Stimulated activated CD4-positive, alpha-beta T cell treated with anti-CD3 and anti-CD28 coated beads, TNF-alpha, amount 100 ng/mL, for 24 hours (primary cell): ENCODE measurements at regions not wholly inside any gene's neighbourhood (a gene's known extent, or its start where the extent isn't known, plus 50 kb on each side); places are given as distances from the start of the nearest gene placed in this dataset.

ENCODE experiments used
- DNase-seq, 3 experiments: peaks; one replicate each; pipeline ENCODE4 v3.0.0-alpha.2; 2020; ENCODE audit warnings: low read depth in 3 of 3

DNA sequence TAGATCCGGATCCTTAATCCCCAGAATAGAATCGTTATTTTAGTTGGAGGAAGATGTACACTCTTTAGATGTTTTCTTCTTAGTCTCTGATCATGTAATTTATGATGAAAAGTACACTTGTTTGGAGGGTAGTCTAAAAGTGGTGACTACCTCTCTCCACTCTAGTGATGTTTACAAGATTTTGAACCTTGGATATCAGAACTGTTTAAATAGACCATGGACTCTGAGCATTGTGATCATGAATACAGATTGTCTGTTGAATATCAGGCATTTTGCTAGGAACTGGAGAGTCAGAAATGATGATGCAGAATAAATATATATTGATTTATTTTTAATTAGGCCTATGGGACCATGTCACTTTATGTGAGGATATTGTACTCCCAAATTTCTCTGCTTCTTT, 706.3 kb upstream of the WWC1 start:
- DNase-seq, result no peak

DNA sequence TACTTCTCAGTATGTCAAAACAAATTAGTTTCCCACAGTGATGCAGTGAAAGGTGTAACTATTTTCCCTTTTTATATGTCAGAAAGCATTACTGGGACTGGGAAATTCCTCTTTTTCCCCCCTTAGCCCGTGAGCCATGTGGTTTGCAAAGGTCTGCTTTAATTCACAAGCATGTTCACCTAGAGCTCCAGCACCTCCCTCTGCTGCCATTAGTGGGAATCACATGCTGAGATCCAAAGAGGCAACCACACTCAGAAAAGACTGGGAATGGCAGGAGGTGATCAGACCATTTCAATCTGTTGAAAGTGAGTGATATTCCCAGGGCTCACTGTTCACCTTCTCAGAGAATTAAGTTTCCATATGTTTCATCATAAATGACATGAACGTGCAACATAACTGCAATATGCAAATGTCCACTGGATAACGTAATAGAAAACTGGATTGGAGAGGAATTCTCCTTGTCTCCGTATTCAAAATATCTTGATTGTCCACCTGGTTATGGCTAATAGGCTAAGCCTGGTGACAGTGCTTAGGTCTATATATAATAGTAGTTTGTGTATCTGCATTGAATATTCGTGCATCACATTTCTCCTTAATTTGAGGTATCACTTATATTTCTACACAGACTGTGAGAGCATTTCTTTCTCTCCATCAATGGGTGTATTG, 703.5 kb upstream of the WWC1 start:
- DNase-seq, result no peak

DNA sequence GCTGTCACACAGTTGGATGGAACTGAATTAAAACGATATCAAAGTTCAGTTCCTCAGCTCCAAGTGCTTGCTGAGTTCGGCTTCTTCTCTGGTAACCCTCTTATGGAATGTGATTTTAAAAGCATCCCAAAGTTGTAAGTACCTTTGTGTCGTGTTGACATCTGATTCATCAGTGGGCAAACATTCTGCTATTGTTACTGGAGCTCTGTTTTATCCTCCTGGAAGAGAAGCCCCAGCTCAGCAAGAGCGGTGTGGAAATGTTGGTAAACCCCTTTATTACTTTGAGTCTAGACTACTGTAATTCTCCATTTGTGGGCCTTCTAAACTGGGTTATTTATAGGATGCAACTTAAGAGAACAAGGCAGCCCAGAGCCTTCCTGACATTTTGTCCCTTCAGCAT, 699.3 kb upstream of the WWC1 start:
- no peak for DNase-seq

DNA sequence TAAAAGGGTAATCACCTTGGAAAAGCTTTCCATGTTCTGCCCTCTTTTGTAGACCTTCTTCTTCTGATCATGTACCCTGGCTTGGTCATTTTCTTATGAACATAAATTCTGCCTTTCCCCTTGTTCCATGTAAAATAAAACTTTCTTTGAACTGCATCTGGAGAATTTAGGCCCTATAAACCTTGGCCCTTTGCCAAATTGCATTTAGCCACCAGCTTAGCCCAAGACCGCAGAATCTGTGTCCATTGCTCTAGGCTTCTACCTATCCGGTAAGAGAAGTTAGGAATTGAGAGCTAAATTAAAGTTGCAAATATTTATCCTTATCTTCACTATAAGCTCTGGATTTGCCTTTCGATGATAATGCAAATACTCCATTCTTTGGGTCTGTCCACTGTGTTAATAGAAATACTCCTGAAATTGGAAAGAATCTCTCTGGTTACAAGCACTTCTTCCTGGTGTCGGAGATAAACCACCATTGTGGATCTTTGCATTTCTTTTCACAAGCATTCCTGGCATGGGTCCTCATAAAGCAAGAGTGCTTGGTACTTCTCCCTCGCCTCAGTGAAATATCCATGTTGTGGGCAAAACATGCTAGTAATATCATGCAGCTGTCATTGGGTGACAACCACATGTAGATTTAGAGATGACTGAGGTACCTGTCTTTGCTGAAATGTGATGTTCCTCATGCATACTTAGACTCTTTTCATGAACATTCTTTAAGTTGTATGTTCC, 698.0 kb upstream of the WWC1 start:
- DNase-seq, result no peak

DNA sequence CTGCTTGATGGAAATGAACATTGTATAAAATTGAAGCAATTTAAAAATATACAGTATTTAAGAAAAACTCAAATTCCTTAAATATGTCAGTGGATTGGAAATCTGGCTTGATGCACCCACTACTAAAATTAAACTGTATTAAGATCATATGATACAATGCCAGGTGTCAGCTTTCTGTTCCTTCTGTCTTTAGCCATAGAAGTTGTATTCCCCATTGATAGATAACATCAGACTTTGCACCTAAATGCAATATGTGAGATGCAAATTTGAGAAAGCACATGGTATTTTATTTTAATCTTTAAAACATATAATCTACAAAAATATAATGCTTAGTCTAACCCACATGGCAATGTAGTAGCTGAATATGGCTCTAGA, 697.4 kb upstream of the WWC1 start:
- no peak for DNase-seq

DNA sequence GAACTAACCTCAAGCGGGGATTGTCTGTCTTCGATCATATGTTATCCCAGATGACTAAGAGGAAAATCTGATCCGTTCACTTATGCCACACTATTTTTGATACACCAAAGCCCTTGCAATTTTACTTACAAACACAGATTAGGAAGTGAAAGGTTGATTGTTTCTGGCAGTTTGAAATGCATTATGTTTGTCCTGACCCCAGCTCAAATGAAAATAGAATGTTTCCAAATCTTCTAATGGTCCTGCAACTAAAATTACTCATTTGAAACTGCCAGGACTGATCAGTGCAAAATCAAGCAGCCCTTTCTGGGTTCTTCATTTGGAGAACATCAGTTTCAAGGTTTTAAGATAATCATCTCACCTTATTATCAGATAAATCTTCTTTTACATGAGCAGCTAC, 696.7 kb upstream of the WWC1 start:
- no peak for DNase-seq

DNA sequence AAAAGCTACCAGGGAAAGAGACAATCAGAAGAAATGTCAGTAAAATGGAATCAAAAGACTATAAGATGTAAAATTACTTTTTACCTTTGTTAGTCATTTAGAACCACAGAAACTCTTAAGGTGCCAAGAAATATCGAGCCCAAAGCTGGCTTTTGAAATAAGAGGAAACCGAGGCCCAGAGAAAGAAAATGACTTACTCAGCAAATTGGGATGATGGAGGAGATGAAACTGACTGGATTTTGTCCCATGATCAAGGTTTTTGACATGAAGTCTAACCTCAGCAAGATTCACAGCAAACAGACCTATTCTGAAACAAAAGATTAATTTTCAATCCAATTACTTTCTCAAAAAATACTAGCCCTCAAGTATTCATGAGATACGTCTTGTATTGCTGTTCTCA, 696.2 kb upstream of the WWC1 start:
- no peak for DNase-seq

DNA sequence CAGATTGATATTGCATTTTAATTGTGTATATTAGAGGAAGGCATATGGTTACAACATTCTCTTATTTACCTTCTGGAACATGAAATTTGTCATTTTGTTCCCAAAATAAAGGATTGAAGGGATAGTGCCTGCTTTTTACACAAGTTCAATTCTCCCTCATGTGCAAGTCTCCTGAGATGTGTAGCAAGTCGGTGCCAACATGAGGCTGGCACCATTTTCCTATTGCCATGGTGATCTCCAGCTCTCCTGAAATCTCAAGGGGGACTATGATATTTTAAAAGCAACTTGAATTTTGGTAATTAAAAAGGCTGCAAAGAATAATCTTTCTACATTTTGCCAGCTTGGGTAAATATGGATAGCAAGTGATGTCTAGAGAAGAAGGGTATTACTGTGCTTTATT, 693.3 kb upstream of the WWC1 start:
- DNase-seq, result no peak

DNA sequence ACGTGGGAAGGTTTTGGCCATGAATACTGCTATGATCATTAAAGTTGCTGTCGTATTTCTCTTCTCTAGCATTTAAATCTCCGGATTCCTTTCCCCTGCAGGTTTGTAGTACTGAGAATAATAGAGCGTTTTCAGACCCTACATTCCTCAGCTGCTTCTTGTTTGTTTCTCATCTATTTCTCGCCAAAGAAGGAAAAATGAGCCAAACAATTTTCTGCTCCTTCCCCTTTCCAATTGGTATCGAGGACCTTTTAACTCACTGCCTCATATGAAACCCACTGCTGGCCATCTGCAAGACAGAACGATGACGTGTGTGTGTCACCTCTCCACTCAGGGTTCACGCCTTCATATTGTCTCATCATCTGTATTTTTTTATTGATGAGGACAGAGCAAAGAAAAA, 689.4 kb upstream of the WWC1 start:
- DNase-seq, result no peak

DNA sequence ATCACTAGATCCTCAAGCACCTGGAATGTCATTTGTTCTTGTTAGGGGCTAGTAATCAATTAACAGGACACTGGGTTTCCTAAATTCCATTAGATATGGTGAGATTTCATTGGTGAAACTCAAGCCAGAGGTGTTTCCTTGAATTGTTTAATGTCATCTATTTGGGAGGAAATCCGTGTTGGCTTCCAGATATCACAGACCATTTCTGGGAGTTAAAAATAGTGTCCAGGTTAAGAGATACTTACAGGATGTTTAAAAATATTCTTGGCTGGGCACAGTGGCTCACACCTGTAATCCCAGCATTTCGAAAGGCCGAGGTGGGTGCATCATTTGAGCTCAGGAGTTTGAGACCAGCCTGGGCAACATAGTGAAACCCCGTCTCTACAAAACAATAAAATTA, 688.3 kb upstream of the WWC1 start:
- no peak for DNase-seq

DNA sequence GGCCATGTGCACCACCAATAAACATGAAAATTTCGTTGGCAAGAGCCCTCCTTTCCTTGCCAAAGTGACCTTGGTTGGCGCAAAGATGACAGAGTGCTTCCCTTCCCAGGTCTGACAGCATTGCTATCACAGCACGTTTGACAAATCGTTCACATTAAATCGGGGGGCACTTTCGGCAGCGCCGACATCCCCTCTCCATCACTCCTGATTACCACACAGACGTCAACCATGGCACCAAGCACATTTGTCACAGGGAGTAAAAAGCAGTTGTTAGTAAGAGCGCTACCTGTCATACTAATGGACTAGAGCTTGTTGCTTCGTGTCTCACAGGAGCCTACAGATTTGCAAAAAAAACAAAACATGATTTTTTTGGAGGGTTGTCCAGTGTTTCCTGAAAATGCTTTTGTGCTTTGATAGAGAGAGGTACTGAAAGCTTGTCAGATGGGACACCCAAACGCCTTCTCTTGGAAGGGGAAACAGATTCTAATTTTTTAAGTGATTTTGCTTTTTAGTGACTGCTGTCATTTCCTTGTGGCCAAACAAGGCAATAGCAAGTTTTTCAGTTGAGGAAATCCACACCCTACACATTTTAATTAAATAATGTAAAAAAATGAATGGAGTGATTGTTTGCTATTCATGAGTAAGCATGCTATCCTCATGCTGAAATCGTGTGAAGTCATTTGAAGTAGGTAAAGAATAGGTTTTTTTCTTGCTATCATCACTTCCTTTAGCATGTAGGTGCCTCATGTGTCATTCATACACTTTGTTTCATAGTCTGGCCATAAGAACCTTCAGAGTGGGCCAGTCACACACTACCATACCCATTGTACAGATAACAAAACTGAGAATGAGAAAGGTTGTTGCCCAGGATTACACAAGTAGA, 682.8 kb upstream of the WWC1 start:
- no peak for DNase-seq

DNA sequence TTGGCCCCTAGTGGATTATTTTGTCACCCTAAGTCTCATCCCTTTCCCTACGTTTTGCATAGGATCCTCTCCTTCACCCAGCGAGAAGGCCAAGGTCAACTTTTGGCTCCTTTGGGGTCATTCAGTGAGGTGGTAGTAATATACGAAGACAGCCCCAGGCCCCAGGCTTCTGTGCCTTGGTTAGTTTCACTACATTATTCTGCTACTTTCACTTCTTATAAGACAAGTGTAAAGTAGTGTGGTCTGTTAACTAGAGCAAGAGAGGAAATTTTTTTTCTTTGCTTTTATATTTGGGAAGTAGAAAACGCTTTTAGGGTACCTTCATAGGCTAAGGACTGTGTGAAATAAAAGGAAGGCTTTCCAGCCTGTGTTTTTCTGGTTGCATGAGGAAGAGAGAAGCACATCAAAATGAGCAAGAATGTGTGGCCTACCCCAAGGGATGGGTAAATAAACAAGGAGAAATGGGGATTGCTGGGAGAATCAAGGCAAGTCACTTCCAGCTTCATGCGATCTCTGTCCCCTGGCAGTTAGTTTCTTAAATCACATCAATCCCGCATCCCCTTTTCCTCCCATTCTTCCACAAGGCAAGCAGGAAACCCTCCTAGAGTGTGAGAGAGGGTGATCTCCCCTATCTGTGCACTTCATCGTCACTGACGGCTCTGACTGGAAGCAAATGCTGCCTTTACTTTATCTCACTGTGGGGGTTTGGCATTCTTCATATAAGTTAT, 677.0 kb upstream of the WWC1 start:
- no peak for DNase-seq

DNA sequence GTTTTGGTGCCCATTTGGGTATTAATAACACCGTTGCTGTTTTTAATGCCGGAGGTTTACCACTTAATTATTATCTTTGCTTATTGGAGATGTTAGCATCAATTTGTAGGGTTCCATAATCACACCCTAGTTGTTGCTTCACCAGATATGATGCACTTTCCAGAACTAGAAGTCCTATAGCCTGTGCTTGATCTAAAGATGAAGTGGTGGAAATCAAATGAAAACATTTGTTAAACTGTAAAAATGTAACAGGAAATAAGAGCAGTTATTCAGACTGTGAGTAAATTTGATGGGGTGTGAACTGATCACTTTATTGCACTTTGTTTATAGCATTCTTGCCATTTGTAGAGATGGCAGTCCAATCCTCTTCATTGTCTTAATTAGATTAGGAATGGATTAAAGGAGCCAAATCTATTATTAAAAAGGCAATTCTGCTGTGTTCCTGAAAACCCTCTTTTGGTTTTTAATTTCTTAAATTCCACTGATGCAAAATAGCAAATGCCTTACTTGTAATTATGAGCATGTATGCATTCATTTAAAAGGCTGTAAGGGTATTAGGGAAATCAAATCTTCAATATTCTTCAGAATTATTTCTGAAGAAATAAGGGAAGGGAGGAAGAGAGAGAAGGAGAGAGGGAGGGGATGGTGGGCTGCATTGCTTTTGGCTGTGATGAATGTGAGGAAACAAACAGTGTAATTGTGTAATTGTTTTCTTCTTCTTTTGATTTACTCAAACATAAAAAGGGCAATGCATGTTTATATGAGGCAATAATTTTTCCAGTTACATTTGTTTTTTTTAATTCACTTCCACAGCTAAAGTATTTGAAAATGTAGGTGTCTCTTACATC, 675.2 kb upstream of the WWC1 start:
- DNase-seq, result no peak

DNA sequence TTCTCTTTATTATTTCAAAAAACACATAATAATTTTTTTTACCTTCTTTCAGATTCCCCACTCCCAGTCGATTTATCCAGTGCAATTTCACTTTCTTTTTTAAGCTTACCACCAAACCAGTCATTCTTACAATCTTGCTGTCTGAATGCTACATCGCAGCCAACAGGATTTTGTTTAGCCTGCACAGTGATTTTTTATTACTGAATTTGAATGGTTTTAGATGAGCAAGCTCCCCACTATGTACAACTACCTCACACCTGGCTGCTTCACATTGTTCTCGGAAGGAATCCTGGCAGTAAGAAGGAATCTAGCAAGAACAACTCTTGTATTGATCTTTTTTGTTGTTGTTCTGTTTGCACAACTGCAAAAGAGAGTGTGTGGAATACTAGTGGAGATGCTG, 668.1 kb upstream of the WWC1 start:
- DNase-seq, result no peak

DNA sequence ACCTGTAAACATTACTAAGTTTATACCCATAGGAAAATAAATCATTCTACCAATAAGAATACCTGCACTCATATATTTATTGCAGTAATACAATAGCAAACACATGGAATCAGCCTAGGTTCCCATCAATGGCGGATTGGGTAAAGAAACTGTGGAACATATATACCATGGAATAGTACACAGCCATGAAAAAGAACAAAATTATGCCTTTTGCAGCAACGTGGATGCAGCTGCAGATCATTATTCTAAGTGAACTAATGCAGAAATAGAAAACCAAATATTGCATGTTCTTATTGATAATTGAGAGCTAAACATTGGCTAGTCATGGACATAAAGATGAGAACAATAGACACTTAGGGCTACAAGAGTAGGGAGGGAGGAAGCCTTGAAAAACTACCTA, 667.4 kb upstream of the WWC1 start:
- DNase-seq, result no peak

DNA sequence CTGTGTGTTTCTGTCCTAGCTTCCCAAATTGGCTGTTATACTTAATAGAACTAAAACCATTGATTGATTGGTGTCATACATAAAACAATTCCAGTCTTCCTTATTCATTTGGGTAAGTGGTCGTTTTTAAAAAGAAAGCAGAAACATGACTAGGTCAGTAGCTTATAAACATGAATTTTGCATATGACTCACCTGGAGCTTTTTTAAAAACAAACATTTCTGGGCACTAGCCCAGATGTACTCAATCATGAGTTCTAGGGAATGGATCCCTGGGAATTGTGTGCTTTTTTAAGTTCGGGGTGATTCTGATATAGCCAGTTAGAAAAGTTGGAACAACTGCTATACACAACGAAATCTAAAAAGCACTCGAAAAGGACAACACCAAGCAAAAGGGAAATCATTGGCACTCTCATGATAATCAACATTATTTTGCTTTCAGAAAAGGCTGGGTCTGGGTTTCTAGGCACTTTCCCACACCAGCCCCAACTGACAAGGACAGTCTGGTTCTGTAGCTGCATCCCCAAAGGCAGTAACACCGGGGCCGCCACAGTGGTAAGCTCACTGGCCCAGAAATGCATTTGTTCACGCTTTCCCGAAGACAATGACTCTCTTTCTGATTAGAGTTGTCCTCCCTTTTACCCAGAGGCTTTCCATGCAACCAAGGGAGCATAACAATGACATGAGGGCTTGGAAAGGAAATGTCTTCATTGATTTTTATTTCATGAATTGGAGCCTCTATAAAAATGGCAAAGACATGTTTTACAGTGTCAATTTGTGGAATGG, 664.9 kb upstream of the WWC1 start:
- DNase-seq, result no peak

DNA sequence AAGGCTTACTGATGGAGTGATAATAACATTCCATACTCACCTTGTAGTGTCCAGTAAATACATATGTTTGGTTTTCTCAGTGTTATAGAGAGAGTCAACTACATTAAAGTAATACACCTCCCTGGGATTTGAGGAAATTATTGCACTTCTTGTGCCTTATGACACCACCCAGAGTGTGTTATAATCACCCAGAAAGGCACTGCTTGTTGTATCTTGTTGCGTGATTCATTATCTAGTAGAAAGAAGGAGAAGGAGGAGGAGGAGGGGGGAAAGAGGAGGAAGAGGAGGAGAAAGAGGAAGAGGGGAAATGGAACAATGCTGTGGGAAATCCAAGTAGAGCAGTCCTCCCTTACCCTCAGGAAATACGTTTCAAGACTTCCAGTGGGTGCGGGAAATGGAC, 661.8 kb upstream of the WWC1 start:
- no peak for DNase-seq

DNA sequence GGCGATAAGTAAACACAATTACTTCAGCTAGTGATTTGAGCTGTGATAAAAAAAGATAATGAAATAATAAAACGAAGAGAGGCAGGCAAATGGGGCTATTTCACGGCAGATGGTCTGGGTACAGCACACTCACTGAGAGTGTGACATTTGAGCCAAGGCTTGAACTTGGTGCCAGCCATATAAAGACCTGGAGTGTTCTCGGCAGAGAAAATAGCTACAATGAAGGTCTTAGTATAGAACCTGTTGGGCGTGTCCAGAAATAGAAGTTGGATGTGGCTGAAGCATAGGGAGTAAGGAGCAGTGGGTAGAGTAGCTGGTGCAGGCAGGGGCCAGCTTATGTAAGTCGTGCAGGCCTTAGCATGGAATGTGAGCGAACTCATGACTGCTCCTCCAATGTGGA, 660.3 kb upstream of the WWC1 start:
- DNase-seq, result no peak

DNA sequence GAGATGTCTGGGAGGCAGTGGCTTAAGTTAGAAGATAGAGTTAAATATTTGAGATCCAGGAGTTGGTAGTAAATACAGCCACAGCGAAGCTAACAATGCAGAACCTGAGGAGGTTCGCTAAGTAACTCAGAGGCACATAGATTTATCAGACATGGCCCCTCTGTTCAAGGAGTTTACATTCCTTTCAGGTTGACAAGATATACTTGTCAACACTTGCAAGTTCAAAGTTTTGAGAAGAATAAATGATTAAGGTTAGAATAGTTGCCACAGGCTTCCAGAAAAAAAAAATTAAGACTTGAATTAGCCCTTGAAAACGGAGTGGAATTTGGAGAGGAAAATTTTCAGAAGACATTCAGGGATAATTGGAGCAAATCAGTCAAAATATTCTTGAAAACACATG, 658.3 kb upstream of the WWC1 start:
- DNase-seq, result no peak

DNA sequence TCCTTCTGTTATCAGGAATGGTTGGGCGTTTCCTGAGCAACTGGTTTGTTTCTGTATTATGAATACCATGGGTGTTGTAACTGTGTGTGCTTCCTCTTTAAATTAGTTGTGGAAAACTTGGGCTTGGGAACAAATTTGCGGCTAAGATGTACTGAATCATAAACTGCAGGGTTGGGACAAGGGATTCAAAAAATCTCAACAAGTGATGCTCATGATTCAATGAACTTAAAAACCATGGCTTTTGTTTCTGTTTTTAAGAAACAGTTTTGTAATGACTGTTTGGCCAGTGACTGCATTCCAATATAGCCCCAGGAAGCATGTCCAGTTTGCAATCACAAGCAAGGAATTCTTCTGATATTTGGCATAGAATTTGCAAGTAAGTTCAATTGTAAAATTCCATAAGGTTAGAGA, 657.5 kb upstream of the WWC1 start:
- no peak for DNase-seq

DNA sequence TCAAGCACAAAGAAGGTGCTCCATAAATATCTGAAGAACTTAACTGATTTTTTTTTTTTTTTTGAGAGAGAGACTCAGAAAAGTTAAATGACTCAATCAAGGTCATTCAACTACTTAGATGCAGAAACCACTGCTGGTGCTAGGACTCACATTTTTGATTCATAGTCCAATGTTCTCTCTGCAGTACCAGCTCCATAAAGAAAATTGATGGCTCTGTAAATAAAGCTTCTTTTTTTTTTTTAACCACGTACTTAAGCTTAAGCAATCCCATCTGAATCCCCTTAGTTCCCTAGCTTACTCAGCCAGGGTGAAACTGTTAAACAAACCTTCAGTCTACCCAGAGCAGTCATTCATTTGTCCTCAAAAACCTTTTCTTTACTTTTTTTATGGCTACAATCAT, 657.0 kb upstream of the WWC1 start:
- DNase-seq, result no peak
